ENCODE measurements at regions not wholly inside any gene's neighbourhood (a gene's known extent, or its start where the extent isn't known, plus 50 kb on each side); places are given as distances from the start of the nearest gene placed in this dataset.

DNA sequence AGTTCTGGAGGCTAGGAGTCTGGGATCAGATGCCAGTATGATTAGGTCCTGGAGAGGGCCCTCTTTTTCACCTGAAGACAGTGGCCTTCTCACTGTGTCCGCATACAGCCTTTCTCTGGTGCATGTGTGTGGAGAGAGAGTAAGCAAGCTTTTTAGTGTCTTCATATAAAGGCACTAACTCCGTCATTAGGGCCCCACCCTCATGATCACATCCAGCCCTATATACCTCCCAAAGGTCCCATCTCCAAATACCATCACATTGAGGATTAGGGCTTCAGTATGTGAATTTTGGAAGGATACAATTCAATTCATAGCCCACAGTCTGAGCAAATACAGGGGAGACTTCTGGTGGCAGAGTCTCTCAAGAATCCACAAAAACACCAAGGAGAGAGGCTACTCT lies 176.6 kb downstream of the BACH1 start:
- TF ChIP-seq, protein P1, sequence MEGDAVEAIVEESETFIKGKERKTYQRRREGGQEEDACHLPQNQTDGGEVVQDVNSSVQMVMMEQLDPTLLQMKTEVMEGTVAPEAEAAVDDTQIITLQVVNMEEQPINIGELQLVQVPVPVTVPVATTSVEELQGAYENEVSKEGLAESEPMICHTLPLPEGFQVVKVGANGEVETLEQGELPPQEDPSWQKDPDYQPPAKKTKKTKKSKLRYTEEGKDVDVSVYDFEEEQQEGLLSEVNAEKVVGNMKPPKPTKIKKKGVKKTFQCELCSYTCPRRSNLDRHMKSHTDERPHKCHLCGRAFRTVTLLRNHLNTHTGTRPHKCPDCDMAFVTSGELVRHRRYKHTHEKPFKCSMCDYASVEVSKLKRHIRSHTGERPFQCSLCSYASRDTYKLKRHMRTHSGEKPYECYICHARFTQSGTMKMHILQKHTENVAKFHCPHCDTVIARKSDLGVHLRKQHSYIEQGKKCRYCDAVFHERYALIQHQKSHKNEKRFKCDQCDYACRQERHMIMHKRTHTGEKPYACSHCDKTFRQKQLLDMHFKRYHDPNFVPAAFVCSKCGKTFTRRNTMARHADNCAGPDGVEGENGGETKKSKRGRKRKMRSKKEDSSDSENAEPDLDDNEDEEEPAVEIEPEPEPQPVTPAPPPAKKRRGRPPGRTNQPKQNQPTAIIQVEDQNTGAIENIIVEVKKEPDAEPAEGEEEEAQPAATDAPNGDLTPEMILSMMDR (IDR thresholded peaks at IDR 0.05): no peak
- no peak for TF ChIP-seq POLR2A (IDR thresholded peaks at IDR 0.05)

All from adrenal gland (tissue), 5 donors.